Stimulated activated CD4-positive, alpha-beta T cell treated with anti-CD3 and anti-CD28 coated beads, Interleukin-2, amount 100 ng/mL, for 4 hours (primary cell): ENCODE measurements at regions not wholly inside any gene's neighbourhood (a gene's known extent, or its start where the extent isn't known, plus 50 kb on each side); places are given as distances from the start of the nearest gene placed in this dataset.

Source experiments
- DNase-seq: peaks from one replicate; pipeline ENCODE4 v3.0.0-alpha.2; 2020; ENCODE audit warnings: low read depth

DNA sequence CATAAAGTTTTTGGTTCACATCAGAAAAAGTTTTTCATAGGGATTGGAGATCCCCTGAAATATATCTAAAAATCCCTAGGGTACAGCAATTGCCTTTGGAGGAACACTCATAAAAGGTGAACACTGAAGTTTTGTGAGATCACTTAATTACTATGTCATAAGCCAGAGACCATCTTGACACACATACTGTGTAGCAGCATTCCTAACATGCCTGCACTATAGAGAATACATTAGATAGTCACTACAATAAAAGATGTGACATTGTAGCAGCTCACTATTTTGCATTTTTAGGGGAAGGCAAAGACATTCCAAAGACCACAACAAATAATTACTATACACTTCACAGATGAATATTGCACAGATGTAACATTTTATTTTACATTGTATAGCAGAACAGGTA, 779.9 kb downstream of the KCNT2 start:
- DNase-seq: no peak

DNA sequence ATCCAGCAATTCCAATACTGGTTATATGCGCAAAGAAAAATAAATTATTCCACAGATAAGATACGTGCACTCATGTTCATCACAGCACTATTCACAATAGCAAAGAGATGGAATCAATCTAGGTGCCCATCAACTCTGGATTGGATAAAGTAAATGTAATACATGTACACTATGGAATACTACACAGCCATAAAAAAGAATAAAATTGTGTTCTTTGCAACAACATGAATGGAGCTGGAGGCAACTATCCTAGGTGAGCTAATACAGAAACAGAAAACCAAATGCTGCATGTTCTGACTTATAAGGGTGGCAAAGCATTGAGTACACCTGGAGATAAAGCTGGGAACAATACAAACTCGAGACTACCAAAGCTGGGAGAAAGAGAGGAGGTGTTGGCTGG, 787.3 kb downstream of the KCNT2 start:
- DNase-seq: no peak

DNA sequence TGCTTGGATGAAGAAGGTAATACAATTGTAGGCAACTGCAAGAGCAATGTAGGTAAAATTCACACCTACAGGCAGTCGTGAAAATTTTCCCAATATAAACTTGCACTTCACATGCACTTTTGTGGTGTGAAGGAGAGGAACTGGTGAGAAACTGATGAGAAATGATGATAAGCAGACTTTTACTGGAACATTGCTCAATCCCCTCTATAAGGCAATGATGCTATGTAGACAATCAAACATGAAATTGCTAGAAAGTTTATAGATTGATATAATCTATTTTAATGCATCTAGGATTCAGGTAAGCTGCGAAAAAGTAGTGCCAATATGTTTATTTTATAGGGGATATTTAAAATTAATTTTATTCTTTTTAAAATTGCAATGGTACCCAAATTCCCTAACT, 802.2 kb downstream of the KCNT2 start:
- DNase-seq: no peak

DNA sequence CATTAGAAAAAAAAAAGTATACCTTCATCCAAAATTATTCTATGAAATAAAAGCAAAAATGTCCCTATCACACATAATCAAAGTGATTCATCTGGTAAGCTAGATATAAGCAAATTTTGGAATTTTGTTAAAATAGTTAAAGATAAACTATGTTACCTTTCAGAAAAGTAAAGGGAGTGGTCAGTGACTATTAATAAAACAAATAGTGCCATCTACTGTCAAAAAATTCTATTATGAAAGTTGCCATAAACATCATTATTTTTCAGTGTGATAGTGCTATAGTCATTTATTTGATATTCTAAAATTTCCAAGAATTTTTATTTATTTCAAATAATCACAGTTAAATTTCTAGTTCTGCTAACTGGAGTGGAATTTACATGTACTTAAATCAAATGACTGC, 803.7 kb downstream of the KCNT2 start:
- no peak for DNase-seq

DNA sequence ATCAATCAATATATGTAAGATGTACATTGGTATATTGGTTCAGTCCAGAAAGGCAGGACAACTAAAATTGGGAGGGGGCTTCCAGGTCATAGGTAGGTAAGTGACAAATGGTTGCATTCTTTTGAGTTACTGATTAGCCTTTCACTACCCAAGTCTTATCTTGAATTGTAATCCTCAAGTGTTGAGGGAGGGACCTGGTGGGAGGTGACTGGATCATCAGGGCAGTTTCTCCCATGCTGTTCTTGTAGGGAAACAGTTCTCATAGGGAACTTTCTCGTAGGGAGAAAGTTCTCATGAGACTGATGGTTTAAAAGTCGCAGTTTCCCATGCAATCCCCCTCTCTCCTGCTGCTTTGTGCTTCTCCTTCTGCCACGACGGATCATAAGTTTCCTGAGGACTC, 809.2 kb downstream of the KCNT2 start:
- no peak for DNase-seq

DNA sequence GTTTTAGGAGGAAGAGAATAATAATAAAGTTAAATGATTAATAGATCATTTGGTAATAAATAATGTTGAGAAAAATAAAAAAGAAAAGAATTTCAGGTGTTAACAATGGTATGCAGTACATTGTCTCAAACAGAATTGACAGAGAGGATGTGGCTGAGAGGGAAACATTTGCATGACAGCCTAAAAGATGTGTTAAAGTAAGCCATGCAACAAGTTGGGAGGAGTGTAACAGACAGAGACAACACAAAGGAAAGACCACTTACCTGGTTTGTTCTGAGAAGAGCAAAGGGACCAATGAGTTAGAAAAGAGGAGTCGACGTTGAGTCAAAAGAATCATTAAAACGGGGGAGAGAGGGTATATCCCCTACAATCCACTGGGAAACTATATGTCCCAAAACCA, 814.0 kb downstream of the KCNT2 start:
- DNase-seq: no peak

DNA sequence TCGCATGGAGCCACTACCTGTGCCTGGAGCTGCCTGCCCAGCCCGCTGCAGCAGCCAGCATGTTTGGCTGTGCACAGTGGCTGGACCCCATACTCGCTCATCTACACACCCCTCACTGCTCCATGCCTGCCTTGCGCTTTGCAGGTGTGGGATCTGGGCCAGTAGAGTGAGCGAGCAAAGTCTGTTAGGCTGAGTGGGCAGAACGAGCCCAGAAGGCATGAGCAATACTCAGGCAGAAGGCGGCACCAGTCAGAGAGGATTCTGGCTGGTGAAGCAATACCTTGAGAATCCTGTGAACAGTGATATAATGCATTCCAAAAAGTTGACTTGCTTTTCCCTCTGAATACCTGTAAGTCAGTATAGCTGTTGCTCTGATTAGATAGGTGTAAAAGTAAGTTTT, 816.4 kb downstream of the KCNT2 start:
- DNase-seq: no peak

DNA sequence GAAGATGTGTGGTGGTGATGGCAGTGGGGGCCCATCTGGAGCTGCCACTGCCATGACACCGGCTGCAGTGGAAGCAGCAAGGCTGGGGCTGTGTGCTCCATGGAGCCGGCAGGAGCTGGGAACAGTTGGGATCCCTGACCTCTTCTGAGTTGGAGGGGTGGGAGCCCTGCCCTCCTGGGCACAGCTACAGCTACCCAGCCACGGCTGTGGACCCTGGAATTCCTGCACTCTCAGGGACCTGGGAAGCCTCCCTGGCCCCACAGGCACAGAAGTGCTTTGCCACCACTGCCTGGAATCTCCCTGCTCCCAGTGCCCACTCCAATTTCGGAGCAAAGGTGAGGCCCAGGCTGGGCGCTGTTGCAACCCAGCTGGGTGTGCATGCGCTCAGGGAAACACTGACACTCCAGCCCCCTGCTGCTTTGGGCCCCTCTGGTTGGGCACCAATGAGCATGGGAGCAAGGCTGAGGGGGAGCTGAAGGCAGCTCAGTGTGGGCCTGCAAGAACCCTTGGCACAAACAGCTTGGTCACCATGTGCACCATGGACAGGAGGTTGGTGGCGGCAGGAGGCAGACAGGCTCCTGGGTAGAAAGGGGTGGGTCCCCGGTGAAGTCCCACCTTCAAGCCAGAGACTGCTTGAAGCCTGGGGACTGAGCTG, 817.6 kb downstream of the KCNT2 start:
- DNase-seq: no peak

DNA sequence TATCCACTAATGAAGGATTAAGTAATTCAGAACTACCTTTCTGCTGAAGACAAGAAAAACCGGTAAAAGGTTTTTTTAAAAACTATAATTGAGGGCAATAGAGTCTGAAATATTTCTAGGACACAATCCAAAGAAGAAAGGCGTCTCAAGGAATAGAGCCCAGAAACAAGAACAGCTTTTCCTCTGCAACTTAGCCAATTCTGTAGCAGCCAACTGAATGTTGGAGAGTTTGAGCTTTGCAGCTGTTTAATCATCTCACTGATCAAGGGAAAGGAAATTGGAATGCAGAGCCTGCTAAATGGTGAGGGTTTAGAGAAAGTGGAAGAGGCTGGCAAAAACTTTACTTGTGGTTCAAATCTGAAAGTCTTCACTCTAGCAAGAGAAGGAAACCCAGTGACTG, 818.9 kb downstream of the KCNT2 start:
- DNase-seq: no peak

DNA sequence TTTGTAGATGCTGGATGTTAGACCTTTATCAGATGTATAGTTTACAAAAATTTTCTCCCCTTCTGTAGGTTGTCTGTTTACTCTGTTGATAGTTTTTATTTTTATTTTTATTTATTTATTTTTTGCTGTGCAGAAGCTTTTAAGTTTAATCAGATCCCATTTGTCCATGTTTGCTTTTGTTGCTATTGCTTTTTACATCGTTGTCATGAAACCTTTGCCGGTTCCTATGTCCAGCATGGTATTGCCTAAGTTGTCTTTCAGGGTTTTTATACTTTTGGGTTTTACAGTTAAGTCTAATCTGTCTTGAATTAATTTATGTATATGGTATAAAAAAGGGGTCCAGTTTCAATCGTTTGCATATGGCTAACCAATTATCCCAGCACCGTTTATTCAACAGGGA, 819.5 kb downstream of the KCNT2 start:
- DNase-seq: no peak

DNA sequence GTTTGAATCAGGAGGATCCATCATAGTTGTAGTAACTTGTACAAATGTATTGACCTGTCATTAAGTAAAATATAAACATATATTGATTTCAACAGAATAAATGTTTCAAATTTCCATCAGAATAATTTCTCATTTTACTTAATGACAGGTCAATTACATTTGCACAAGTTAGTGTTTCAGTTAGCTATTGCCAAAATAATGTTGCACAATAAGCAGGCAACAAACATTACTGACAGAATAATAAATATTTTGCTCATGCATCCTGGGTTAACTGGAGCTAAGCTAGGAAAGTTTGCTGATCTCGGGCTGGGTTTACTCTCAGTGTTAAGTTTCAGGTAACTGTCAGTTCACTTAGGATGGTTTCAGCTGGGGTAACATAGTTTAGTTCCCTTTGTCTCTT, 822.4 kb downstream of the KCNT2 start:
- no peak for DNase-seq

DNA sequence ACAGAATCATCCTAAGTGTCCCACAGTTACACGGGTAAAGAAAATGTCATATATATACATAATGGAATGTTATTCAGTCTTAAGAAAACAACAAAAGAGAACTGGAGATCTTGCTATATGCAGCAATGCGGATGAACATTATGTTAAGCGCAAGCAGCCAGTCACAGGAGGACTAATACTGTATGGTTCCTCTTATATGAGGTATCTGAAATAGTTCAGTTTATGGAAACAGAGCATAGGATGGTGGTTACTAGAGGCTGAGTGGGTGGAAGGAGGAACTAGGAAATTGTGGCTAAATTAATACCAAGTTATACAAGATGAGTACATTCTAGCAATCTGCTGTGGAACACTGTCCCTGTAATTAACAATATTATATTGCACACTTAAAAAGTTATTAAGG, 834.3 kb downstream of the KCNT2 start:
- no peak for DNase-seq

DNA sequence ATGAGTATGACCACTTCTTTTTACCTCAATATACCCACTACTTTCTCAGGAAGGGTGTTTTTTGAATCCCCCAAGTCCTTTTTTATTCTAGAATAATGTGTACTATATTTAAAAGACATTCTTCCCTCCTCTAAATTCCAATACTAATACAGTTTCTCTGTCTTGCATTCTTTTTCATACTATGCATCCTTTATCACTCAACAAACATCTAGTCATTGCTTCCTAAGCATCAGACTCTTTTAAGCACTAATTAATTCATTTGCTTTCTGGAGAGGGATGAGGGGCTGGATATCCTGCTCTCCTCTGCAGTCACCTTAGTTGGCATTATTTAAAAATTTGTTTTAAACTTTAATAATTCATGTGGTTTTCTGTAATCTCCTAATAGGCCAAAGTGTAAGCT, 838.8 kb downstream of the KCNT2 start:
- no peak for DNase-seq

DNA sequence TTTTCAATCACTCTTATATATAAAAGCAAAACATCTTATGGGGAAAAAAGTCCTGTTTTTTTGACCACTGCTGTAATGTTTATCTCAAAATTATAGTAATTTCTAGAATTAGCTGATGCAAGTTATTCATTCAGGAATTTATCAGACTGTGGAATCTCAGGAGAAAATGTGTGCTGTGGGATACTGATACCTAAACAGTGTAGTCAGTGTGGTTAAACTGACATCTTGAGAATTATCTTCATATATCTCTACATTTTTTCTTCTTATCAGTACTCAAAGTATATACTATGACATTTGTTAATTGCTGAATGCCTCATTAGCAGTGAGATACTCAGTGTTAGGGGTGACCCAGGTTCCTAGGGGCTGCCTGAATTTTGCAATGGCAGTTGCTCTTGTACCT, 839.3 kb downstream of the KCNT2 start:
- no peak for DNase-seq

DNA sequence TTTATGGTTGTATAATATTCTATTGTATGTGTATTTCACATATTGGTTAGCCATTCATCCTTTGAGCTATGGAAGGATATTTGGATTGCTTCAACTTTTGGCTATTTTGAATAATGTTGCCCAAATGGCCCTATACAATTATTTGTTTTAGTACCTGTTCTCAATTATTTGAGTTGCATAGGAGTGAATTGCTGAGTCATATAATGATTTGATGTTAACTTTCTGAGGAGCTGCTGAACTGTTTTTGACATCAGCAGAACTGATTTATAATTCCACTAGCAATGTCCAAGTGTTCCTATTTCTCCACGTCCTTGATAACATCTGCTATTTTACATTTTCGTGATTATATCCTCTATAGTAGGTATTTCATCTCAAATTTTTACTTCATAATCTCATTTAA, 839.9 kb downstream of the KCNT2 start:
- DNase-seq: no peak

DNA sequence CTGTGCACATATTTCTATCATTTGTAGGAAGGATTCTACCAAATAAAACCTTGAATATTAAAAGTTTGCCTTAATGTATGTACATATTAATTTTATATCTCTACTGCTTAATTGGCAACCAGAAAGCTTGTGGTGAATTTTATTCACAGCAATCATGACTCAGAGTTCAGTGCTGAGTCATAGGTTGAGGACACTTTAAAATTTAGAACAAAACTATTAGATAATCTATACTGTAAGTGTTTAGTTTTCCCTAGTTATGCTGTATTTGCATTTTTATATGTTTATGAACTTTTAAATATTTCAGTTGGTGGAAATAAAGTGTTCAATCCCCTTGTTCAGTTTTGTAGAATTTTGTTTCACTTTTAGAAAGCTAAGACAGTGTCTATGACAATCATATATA, 841.5 kb downstream of the KCNT2 start:
- DNase-seq: no peak

DNA sequence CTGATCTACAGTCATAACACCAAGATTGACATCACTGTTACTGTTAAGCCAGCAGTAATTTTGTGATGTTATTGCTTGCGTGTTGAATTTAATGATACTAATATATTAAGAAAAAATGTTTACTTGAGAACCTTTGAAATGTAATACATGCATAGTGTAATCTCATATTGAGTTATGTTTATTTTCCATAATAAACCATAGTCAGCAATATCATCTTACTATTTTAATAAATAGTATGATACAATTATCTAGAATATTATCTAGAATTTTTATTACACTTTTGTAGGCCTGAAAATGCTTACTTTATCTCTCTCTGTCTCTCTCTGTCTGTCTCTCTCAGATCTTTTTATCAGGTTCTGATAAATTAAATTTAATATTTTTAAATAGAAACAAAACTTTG, 843.1 kb downstream of the KCNT2 start:
- DNase-seq: no peak

DNA sequence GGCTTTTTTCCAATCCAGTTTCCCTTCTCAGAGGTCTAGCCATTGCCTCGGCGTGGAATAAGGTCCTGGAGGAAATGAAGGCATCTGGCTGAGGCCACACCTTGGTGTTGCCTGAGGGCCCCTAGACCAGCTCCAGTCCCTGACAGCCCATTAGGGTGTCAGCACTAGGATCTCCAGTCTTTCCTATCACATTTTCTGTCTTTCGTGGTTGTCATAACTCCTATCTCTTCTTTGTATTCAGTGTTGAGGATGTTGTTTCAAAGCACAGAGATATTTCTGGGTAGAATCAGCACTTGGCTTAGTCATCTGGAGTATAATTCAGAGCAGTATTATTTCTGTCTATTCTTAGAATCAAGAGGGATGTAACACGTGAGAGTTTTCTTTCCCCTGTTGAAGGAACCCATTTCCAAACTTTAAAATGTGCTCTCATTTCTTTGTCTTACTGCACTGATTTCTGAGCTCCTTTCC, 844.3 kb downstream of the KCNT2 start:
- no peak for DNase-seq

DNA sequence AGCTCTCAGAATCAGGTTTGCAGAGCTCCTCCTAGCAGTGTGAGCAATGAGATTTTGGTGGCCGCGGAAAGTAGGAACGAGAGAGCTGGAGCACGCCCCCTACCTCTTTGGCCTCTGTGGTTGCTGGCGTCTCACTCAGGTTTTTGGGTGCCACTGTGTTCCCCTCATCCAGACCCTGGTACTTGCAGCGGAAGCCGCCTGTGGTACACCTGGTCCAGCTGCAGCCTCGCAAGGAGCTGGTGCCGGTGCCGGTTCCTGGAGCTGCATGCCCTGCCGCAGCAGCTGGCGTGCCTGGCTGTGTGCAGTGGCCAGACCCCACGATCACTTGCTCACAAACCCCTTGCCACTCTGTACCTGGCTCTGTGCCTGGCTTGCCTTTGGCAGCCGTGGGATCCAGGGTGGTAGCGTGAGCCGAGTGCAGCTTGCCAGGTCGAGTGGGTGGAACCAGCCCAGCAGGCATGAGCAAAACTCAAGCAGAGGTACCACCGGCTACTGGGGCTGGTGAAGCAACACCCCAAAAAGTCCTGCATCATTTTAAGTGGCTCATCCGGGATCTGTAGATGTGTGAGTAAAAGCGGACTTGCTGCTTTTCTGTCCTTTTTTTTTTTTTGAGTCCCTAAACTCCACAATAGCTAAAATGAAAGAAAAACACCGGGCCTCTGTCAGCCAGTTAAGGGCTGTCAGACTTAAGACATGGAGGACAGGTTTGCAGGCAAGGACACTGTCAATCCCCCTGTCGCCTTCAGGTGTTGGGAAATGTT, 844.9 kb downstream of the KCNT2 start:
- DNase-seq: no peak

DNA sequence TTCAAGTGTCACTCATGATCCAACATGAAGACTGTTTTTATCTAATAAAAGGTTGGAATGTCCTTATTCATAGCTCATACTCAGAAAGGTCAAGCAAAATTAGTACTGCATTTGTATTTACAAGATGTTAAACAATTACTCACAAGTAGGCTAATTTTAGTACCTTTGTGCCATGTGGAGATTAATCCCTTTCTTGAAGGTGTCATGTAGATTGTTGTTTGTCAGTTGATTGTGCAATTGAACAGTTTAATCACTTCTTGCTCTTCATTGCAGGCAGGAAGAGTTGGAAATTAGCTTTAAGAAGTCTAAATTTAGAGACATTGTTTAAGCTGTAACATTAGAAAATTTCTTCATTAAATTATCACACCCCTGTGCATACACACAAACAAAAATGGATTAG, 847.1 kb downstream of the KCNT2 start:
- no peak for DNase-seq

DNA sequence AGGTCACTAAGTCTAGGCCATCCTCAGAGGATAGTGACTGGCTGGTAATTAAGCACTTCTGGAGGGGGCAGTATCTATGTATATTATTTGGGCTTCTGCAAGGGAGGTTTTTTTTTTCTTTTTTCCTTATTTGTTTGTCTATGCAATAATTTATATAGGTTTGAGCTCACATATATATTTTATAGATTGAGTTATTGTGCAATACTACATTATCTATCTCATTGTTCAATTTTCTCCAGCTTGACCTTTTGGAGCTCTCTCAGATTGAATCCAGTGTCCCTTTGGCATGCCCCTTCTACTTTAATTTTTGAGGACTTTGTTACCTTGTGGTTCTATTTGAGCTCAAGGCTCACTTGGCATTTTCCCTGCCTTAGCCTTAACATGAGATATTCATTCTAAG, 852.1 kb downstream of the KCNT2 start:
- DNase-seq: no peak

DNA sequence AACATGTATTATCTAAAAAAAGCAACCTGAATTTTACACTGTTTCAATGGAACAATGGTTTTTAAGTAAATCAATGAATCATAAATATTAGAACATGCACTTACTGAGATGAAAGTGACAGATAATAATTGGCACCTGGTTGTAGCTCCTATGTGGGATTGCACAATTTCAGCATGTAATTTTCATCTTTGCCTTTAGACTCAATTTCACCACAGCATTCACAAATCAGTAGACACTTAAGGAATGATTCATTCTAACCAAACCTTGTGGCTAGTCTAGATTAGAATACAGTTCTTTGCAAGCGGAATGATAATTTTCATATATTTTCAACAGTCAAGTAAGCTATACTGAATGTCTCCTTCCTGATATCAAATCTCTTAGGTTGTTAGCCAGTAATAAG, 853.4 kb downstream of the KCNT2 start:
- no peak for DNase-seq

DNA sequence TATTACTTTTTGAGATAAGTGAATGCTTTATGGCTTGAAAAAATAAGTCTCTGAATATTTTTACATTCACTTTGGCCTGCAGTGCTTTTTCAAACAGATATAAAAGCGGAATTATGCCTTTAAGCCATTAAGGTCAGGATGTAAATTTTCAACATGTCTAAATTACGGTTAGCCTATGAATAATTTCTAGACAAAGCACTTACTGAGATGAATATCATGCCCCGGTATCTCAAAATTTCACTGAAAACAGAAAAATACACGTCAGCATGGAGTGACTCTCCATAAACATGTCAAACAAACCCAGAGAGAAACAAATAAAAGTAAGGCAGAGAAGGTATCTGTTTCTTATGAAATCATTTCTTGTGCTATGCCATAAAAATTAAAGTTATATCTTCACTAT, 853.9 kb downstream of the KCNT2 start:
- DNase-seq: no peak

DNA sequence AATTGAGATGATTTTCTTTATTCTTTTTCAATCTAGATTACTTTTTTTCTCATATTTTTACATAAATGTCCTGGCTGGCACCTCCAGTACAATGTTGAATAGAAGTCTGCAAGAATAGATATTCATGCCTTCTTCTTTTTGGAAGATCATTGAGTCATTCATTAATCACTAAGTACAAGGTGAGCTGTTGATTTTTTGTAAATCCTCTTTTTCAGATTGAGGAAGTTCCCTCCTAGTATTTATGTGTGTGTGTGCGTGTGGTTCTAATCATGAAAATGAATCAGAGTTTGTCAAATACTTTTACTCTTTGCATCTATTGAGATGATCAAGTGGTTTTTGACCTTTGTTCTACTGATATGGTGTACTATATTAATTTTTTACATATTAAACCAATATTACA, 859.3 kb downstream of the KCNT2 start:
- no peak for DNase-seq
